IMR-90 (cell line): ENCODE measurements at regions not wholly inside any gene's neighbourhood (a gene's known extent, or its start where the extent isn't known, plus 50 kb on each side); places are given as distances from the start of the nearest gene placed in this dataset.

Experiments used
- ATAC-seq: fragments of 200-7000 bp; cut with Tn5 transposase; 2 replicates; pipeline ENCODE4 v1.9.1; 2020; ENCODE audit warnings: low read depth, mild to moderate bottlenecking, moderate library complexity
- BruUV-seq: library from RNA; stranded (reverse); fragments of 400-500 nt; replicated peaks from 2 replicates; lab custom pipeline; 2021; lab: Mats Ljungman, UMichigan
- CTCF ChIA-PET: fragments of 300-600 bp; formaldehyde crosslinking; extraction: SDS; loops from one replicate; lab custom pipeline; 2021; ENCODE audit warnings: antibody characterized with exemption; lab: Yijun Ruan, JAX
- POLR2A ChIA-PET: fragments of 300-600 bp; sonication (Branson Sonifier 250); formaldehyde crosslinking; loops from one replicate; lab custom pipeline; 2022; ENCODE audit warnings: antibody characterized with exemption; ENCODE audit not compliant: unreplicated experiment; lab: Charles Lee
- DNase-seq: peaks from one replicate; pipeline ENCODE4 v3.0.0; 2013
- H2AFZ ChIP-seq: replicated peaks from 2 replicates; pipeline ENCODE3; 2013; ENCODE audit warnings: low read length, mild to moderate bottlenecking; ENCODE audit not compliant: poor library complexity
- H2AK5ac ChIP-seq: 2 replicates; pipeline ENCODE4 v1.6.1; 2013; ENCODE audit warnings: low read depth, low read length, inconsistent platforms
- H2AK9ac ChIP-seq: replicated peaks from 2 replicates; pipeline ENCODE3; 2013; ENCODE audit warnings: mild to moderate bottlenecking, low read depth, low read length, moderate library complexity; ENCODE audit not compliant: poor library complexity
- H2BK120ac ChIP-seq: 2 replicates; pipeline ENCODE4 v1.6.1; 2013; ENCODE audit warnings: low read depth, low read length, inconsistent platforms
- H2BK15ac ChIP-seq: 3 replicates; pipeline ENCODE4 v1.6.1; 2013; ENCODE audit warnings: low read depth, low read length, inconsistent platforms
- H2BK20ac ChIP-seq: 2 replicates; pipeline ENCODE4 v1.6.1; 2013; ENCODE audit warnings: low read depth, mild to moderate bottlenecking, inconsistent platforms, low read length, moderate library complexity
- H2BK5ac ChIP-seq: 2 replicates; pipeline ENCODE4 v1.6.1; 2013; ENCODE audit warnings: mild to moderate bottlenecking, low read depth, low read length, inconsistent platforms; ENCODE audit not compliant: poor library complexity, severe bottlenecking
- H3K14ac ChIP-seq: replicated peaks from 2 replicates; pipeline ENCODE4 v1.6.1; 2013; ENCODE audit warnings: low read depth, low read length, inconsistent platforms
- H3K18ac ChIP-seq: 2 replicates; pipeline ENCODE4 v1.6.1; 2013; ENCODE audit warnings: low read depth, low read length, control low read depth
- H3K23ac ChIP-seq: 2 replicates; pipeline ENCODE4 v1.6.1; 2013; ENCODE audit warnings: low read depth, low read length, inconsistent platforms
- H3K27ac ChIP-seq: 2 replicates; pipeline ENCODE4 v1.5.1; 2013; ENCODE audit warnings: mild to moderate bottlenecking, control low read depth, low read length; ENCODE audit not compliant: insufficient read depth
- H3K27me3 ChIP-seq: 2 replicates; pipeline ENCODE4 v1.6.1; 2013; ENCODE audit warnings: low read length; ENCODE audit not compliant: control insufficient read depth, insufficient read depth
- H3K36me3 ChIP-seq: 2 replicates; pipeline ENCODE4 v1.6.1; 2013; ENCODE audit warnings: low read length, mixed read lengths; ENCODE audit not compliant: control insufficient read depth, insufficient read depth
- H3K4ac ChIP-seq: 2 replicates; pipeline ENCODE4 v1.6.1; 2013; ENCODE audit warnings: low read depth, low read length, inconsistent platforms
- H3K4me1 ChIP-seq: 2 replicates; pipeline ENCODE4 v1.6.1; 2013; ENCODE audit warnings: low read length, mixed read lengths; ENCODE audit not compliant: control insufficient read depth, insufficient read depth
- H3K4me2 ChIP-seq: 2 replicates; pipeline ENCODE4 v1.6.1; 2013; ENCODE audit warnings: low read depth, mild to moderate bottlenecking, control low read depth, low read length, moderate library complexity
- H3K4me3 ChIP-seq: 2 replicates; pipeline ENCODE4 v1.5.1; 2013; ENCODE audit warnings: low read depth, mild to moderate bottlenecking, control low read depth, low read length, moderate library complexity; ENCODE audit not compliant: insufficient read depth
- H3K56ac ChIP-seq: 2 replicates; pipeline ENCODE4 v1.6.1; 2013; ENCODE audit warnings: low read length, inconsistent platforms; ENCODE audit not compliant: insufficient read depth; ENCODE audit errors: extremely low read depth
- H3K79me1 ChIP-seq, 2 experiments: 2 replicates each; pipeline ENCODE4 v1.6.1; 2013; ENCODE audit warnings: low read length in 2 of 2, inconsistent platforms in 1 of 2, low read depth in 1 of 2
- H3K9ac ChIP-seq: 2 replicates; pipeline ENCODE4 v1.6.1; 2013; ENCODE audit warnings: low read depth, low read length, control low read depth
- H3K9me1 ChIP-seq: 2 replicates; pipeline ENCODE4 v1.6.1; 2013; ENCODE audit warnings: low read length, inconsistent platforms; ENCODE audit not compliant: insufficient read depth
- H3K9me3 ChIP-seq: 2 replicates; pipeline ENCODE4 v1.6.1; 2013; ENCODE audit warnings: low read length; ENCODE audit not compliant: control insufficient read depth, insufficient read depth
- H4K20me1 ChIP-seq: 2 replicates; pipeline ENCODE4 v1.6.1; 2013; ENCODE audit warnings: low read length, inconsistent platforms; ENCODE audit not compliant: insufficient read depth
- H4K5ac ChIP-seq: 2 replicates; pipeline ENCODE4 v1.6.1; 2013; ENCODE audit warnings: mild to moderate bottlenecking, low read depth, low read length, control low read depth
- H4K8ac ChIP-seq, 2 experiments: 2 replicates each; pipeline ENCODE4 v1.6.1; 2013; ENCODE audit warnings: low read depth in 2 of 2, low read length in 2 of 2, control low read depth in 1 of 2, inconsistent platforms in 1 of 2
- H4K91ac ChIP-seq: 2 replicates; pipeline ENCODE4 v1.6.1; 2013; ENCODE audit warnings: low read depth, low read length, inconsistent platforms; ENCODE audit not compliant: insufficient read depth
- BHLHE40 ChIP-seq: fragments of 150-350 bp; IDR thresholded peaks from 2 replicates; pipeline ENCODE4 v1.6.1; 2016; ENCODE audit warnings: mild to moderate bottlenecking, low read depth, low read length
- CHD1 ChIP-seq: IDR thresholded peaks from 2 replicates; pipeline ENCODE4 v1.6.1; 2012; ENCODE audit warnings: low read depth, low read length, improper control_type of control experiment
- MAFK ChIP-seq: IDR thresholded peaks from 2 replicates; pipeline ENCODE4 v1.6.1; 2012; ENCODE audit warnings: low read depth, low read length, improper control_type of control experiment
- NFE2L2 ChIP-seq: fragments of 150-350 bp; IDR thresholded peaks from 2 replicates; pipeline ENCODE4 v1.6.1; 2016; ENCODE audit warnings: low read depth, mild to moderate bottlenecking, low read length
- RAD21 ChIP-seq: IDR thresholded peaks from 2 replicates; pipeline ENCODE4 v1.6.1; 2012; ENCODE audit warnings: low read length, improper control_type of control experiment
- RFX5 ChIP-seq: IDR thresholded peaks from 2 replicates; pipeline ENCODE4 v1.8.0; 2012; ENCODE audit warnings: low read depth, mild to moderate bottlenecking, low read length, moderate library complexity
- WGBS, 2 experiments: methylation state at CpG; one replicate each; pipeline versions ENCODE4 v1.1.5 to v1.1.7; 2013; ENCODE audit warnings: missing lambda C conversion rate in 2 of 2; ENCODE audit not compliant: insufficient read length in 1 of 2; ENCODE audit errors: extremely low coverage in 2 of 2; 5-methylcytosine and 5-hydroxymethylcytosine counted together
- dilution Hi-C: fragments of 300-500 bp; cut with HindIII; formaldehyde crosslinking; loops from one replicate; pipeline ENCODE4 v1.14.3; 2018; ENCODE audit warnings: low sequenced_read_pairs; ENCODE audit not compliant: unreplicated experiment
- in situ Hi-C: fragments of 300-500 bp; cut with MboI; formaldehyde crosslinking; loops from 3 replicates; pipeline ENCODE4 v1.14.3; 2019; ENCODE audit warnings: low sequenced_read_pairs, inconsistent platforms, mixed read lengths
- intact Hi-C: fragments of 100-400 bp; cut with micrococcal nuclease; formaldehyde crosslinking; loops from 2 replicates; pipeline ENCODE4 v1.10.0; 2022

GRCh38 chr7:130884437-130885417 lies 150.7 kb upstream of the KLF14 start:
- Histone ChIP-seq H3K27ac (peak overlapping the region; percentile 96), H3K4ac (peak overlapping the region; percentile 89), H4K8ac (peak overlapping the region; percentile 5 to 71; a peak in 2 of 4 replicates), H4K20me1 (peaks cover 93% of the 10 kb centered on the region), H3K79me1 (peaks cover 6 to 66% of the 10 kb centered on the region in 2 experiments; a peak in 3 of 4 replicates), H3K4me2 (peak overlapping the region; percentile 5; the same call in 1 of the 2 replicates), H3K23ac (peak overlapping the region; percentile 72), H3K4me1 (peaks cover 47% of the 10 kb centered on the region), H3K9me1 (peaks cover 32% of the 10 kb centered on the region), H2BK5ac (peak overlapping the region; percentile 89), H2BK20ac (peak overlapping the region; percentile 64), H3K18ac (peak overlapping the region; percentile 67), H3K4me3 (no peak overlapping the region), H2AK5ac (peak overlapping the region; percentile 57), H4K91ac (peak overlapping the region; percentile 58), H2AK9ac (peak overlapping the region; percentile 6), H2BK120ac (peak overlapping the region; percentile 72), H3K9ac (0 out of 2 replicates have a peak overlapping the region, but pooled peaks have one; percentile 24), H4K5ac (peak overlapping the region; percentile 58), H3K14ac (peak overlapping the region; percentile 31), H2BK15ac (peak overlapping the region; percentile 16; the same call in 1 of the 3 replicates), H3K9me3 (no peaks in the 10 kb centered on the region), H3K36me3 (peaks cover 78% of the 10 kb centered on the region), H3K56ac (peak overlapping the region; percentile 27; the same call in 1 of the 2 replicates), H2AFZ (no peak overlapping the region), H3K27me3 (no peaks in the 10 kb centered on the region)
- CTCF ChIA-PET = interaction anchor here (0.6 to 1.9 kb wide), 3 partner anchors 10 to 29 kb away, joined by 3 to 6 read pairs (median 5); no protein-coding TSS in a partner anchor
- WGBS, 2 experiments = 89% methylated on average over 3 of the region's 21 CpGs; no CpG with 5 or more reads in 1 of the 2 experiments
- TF ChIP-seq BHLHE40 = no peak
- TF ChIP-seq MAFK = peak; percentile 59
- peak; percentile 94 for TF ChIP-seq NFE2L2
- no peak for TF ChIP-seq CHD1
- TF ChIP-seq RAD21 = no peak
- no peak for TF ChIP-seq RFX5
- ATAC-seq = no peak; the same call in none of the 2 replicates
- DNase-seq = no peak
- intact Hi-C loops = no loop called here
- in situ Hi-C loops = no loop called here
- dilution Hi-C loops = no loop called here
- POLR2A ChIA-PET = interaction anchor here (0.6 kb wide), 1 partner anchor 14 kb away, joined by 3 read pairs; no protein-coding TSS in a partner anchor
- BruUV-seq = no TSS peak
